HK-2 (cell line): ENCODE measurements at regions not wholly inside any gene's neighbourhood (a gene's known extent, or its start where the extent isn't known, plus 50 kb on each side); places are given as distances from the start of the nearest gene placed in this dataset.
"Not testable (repeated sequence)": the region's sequence is repeated elsewhere in the genome, so short reads cannot be mapped to it uniquely, and the experiment has no call there.

Source experiments
- DNase-seq: peaks from one replicate; pipeline ENCODE4 v3.0.0-alpha.2; 2018; ENCODE audit not compliant: unreplicated experiment

DNA sequence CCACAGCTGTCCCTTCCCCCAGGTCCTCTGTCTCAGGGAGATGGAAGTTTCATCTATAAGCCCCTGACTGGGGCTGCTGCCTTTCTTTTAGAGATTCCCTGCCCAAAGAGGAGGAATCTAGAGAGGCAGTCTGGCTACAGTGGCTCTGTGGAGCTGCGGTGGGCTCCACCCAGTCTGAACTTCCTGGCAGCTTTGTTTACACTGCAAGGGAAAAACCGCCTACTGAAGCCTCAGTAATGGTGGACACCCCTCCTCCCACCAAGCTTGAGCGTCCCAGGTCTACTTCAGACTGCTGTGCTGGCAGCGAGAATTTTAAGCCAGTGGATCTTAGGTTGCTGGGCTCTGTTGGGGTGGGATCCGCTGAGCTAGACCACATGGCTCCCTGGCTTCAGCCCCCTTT lies 184.1 kb upstream of the SLC35B3 start:
- not testable (repeated sequence) for DNase-seq

DNA sequence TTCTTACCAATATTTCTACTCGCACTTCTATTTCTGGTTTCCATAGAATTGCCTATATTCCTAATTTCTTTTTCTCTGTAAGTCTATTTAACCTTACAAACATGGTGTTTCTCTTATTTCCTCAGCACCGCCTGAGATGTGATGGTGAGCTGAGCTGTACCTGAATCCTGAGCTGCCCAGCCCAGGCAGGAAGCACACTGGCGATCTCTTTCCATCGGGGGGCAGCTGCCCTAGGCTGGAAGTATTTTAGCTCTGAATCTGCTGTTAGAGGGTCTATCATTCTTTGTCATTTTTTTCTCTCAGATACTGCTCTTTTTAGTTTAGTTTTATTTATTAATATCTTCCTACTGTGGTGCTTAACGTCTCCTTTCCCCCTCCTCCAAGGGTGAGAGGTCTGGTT lies 173.4 kb upstream of the SLC35B3 start:
- DNase-seq: no peak

DNA sequence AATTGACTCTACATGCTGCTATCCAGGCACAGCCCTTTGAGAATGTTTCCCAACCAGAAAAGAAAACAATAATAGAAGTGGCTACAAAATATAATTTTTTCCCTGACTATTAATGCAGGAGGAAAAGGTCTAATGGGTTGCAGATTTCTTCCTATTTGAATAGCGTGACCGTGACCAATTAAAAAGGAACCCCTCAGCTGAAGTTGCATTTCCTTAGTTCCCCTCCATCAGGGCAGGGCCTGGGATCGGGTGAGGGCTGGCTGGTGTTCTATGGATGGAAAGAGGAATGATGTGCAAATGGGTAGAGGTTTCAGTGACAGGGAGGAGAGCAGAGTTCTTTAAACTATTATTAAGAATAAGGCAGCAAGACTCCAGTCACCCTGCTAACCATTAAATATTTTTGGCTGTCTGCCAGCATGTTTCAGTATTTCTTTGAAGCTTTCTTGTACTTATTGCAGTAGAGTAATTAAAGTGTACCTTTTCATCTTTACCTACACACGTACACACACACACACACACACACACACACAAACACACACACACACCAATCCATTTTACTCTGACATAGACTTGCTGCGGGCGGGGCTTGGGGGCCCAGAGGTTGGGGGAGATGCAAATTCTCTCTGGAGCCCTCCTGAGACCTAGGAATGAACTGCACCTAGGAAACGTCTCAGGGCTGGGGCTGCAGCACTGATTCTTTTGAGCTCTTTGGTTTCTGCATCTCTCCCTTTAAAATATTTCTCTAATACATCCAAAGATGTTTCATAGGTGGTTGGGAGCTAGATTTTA lies 154.8 kb upstream of the SLC35B3 start:
- DNase-seq: peak; percentile 20

DNA sequence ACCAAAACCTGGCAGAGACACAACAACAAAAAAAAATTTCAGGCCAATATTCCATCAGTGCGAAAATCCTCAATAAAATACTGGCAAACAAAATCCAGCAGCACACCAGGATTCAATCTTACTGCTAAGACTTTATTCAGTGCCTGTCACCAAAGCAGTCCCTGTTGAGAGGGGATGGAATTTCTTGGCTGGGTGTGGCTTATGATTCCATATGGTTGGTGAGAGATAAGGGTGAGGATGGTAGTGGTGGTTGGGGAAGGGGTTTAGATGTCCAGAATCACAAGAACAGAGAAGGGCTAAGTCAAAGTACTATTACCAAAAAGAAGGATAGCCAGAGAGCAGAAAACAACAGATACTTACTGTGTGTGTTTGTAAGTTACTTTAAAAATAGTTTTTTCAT lies 152.8 kb upstream of the SLC35B3 start:
- DNase-seq: no peak

DNA sequence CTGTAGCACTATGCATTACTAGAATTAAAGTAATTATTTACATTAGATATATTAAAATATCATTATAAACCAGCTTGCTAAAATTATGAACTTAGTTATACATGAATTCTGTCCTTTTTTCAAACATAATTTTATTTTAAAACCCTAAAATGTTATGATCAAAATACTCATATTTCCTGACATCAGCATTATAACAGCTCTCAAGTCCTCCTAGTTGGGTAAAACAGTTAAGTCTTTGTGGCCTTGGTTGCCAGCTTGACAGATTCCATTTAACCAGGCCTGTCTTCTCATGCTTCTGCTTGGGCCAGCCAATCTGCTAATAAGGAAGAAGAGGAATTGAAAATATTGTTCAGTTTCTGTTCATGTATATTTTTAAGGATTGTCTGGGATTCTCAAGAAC lies 147.9 kb upstream of the SLC35B3 start:
- no peak for DNase-seq

DNA sequence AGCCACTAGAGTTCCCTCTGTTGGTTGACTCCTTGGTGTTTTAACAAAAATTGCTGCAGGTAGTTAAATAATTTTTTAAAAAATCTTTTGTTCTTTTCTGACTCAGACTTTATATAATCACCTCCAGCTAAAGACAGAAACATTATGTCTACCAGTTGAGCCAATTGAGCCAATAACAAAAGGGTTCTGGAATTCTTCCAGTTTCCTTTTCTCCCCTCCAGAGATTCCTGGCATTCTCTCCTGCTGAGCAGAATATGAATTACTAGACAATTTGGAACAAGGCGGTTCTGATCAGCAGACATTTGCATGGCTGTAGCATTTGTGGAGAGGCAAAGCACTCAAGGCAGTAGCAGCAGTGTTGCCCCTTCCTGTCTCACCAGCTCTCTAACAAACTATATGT lies 144.0 kb upstream of the SLC35B3 start:
- DNase-seq: no peak

- no peak for DNase-seq
Measured at GRCh38 chr6:8578006-8578405, 142.7 kb upstream of the SLC35B3 start.

DNA sequence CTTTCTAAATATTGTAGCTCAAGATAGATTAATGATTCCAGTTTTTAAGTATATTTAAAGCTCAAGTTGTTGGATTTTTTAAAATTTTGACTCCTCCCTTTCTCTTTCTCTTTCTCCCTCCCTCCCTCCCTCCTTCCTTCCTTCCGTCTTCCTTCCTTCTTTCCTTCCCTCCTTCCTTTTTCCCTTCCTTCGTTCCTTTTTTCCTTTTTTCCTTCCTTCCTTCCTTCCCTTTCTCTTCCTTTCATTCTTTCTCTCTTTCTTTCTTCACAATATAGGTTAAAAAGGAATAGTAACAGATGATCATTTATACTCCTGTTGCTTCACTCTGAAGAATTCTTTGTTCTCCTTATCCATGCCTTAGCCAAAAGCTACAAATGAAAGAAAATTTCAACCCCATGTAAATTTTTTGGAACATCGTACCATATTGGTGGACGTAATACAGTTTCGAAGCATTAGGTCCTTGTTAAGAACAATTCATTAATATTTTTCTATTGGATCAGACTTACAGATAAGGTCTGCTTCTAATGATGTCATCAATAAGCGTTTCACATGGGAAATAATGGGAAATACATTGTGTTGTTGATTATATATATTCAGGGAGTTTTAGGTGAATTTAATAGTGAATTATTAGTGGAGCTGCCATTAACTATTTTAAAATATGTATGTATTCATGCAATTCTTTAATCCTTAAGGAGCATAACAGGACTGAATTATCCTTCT lies 139.6 kb upstream of the SLC35B3 start:
- no peak for DNase-seq

DNA sequence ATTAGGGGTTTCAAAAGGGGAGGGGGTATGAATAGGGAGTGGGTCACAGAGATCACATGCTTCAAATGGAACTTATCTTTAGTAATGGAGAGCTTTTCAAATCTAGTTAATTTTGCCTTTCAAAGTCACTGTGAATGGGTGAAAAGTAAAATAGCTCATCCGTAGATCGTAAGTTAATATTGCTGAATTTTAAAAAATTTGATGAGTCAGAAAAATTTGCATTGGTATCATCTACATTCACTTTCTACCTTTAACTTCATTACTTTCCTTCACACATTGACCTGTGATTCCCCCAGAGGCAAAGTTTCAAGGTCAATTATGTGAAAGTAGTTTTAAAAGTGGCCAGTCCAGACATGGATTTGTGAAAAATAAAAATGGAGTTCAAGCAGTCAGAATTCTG lies 139.0 kb upstream of the SLC35B3 start:
- DNase-seq: no peak

DNA sequence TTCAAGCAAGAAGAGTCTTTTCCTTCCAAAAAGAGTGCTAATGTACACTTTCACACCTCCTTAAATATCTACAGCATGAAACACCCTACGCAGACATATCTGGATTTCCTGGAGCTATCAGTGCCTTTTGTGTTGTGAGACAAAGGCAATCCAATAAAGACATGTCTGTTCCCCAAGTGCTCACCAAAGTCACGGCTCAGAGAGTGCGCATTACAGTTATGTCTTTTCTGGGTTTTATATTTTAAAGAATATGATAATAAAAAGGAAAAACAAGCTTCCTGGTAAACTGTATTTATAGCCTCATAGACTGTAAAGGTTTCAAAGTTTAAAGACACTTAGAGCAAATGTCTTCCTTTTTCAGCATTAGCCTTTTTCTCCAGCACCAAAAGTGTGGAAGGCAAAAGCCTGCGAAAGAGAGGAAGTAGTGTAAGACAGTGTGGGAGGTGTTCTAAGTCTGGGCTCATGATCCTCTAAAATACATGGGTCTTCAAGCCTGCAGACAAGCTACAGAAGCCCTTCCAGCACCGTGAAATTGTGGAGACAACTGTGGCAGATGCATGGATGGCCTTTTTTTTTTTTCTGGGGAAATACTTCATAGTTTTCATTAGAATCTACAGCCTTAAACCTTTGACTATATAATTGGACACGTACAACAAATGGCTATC lies 135.0 kb upstream of the SLC35B3 start:
- DNase-seq: no peak

DNA sequence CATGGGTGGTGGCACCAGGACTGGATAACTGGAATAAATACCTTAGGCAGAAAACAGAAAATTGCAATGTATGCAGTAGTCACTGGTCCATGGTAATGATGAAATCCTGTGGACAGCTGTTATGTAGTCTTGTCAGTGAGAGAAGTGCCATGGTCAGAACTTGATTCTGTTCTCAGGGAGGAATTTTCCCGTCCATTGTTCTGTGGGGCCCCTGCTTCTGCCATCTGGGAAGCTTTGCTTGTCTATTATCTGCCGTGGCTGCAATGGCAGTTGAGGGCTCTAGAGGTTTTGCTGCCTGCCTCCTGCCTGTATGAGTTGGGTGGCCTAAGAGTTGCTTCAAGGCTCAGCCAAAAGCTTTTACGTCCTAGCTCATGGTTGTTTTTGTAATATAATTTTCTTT lies 126.8 kb upstream of the SLC35B3 start:
- no peak for DNase-seq

- no peak for DNase-seq
Measured at GRCh38 chr6:8558953-8559352, 123.6 kb upstream of the SLC35B3 start.

DNA sequence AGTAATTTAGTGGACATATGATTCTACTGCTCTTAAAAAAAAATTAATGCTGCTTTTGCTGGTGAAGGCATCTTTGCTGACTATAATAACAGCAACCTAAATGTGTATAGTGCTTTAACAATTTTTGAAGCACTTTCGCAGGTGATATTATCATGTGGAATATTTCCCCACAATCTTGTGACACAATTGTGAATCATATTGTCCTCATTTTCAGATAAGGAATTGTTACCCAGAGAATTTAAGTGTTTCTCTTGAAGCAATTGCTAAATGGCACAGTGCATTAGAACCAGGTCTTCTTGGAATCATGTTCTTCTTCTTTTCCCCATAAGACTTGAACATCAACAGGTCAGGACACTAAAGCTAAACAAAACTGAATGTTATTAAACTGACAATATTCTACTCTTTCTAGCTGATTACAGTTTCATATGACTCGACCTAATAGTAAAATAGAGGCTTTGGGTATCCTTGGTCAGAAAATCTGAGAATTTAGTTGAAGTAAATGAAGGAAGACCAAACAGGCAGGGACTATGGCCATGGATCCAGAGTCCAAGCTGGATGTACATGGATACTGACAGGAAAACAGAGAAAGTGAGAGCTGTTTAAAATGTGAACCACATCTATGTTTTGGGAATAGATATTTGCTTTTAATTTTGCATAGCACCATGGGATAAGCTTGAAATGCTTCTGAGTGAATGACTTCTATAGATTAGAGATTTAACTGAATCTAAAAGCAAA lies 121.8 kb upstream of the SLC35B3 start:
- DNase-seq: no peak

DNA sequence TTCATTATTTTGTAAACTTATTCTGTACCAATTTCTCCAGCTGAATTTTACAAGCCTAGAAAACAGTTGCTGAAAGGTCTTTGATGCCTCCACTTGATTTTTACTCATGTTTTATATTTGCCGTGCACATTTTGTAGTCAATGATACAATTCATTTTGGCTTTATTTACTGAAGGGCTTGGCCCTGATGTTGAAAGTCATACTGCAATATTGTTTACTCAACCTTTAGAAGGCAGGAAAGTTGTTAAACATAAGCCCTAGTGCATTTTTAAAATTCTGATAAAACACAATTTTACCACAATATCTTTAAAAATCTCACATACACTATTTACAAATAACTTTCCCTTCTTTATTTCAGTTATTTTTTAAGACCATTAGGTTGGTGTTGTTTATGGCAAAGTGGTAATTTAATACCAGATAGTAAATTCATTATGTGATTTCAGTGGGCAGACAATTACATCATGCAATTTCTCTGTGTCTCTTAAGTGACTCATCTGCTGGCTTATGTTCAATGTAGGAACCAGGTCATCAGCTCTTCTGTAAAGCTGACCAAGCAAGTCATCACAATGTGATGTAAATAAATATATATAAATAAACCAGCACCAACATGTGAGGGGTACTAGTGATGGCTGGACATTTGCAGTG lies 121.1 kb upstream of the SLC35B3 start:
- no peak for DNase-seq

DNA sequence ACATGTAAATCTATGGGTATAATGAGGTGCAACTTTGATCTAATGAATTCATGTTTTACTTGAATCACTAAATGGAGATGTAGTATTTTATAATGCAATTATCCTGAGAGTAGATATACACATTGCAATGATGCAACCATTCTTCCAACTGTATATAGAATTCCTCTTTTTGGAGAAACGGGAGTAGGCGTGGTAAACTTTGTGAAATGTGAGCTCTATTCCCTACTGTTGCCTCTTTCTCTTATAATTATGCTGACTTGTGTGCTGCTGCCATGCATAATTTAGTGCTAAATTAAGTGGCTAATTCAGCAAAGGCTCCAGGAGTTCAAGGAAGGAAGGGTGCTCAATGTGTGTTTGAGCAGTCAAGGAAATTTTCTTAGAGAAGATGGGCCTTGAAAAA lies 116.6 kb upstream of the SLC35B3 start:
- DNase-seq: no peak

- no peak for DNase-seq
Measured at GRCh38 chr6:8551386-8551785, 116.0 kb upstream of the SLC35B3 start.

DNA sequence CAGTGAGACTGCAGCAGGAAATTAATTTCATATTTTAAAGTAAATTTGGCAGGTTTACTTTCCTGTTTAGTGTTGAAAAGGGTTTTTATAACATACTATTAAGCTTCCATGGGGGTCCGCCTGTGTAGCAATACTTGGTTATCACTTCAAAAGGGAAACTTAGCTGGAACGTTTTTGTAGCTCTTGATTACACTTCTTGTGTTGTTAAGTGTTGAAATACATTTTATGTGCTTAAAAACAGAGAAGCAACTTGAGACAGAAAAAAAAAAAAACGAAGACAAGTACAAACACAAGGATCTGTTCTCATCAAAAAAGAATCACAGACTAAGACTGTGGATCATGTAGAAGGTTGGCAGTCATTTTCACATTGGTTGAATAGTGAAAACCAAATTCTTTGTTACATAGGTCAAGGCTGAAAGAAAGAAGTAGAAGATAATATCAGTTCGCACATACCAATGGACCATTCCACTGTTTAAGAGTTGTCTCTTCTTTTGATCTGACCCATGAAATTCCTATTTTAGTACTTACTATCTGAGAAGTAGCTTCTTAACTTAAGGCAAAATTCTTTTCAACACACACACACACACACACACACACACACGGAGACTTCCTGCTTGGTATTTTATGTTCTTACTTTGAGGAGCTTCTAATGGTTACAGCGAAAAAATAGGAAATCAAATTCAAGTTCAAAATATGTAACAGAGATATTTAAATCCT lies 113.9 kb upstream of the SLC35B3 start:
- no peak for DNase-seq

GRCh38 chr6:8546496-8546895 lies 111.2 kb upstream of the SLC35B3 start:
- no peak for DNase-seq

GRCh38 chr6:8545336-8545735 lies 110.0 kb upstream of the SLC35B3 start:
- no peak for DNase-seq

GRCh38 chr6:8543714-8544113 lies 108.4 kb upstream of the SLC35B3 start:
- no peak for DNase-seq

- no peak for DNase-seq
Measured at GRCh38 chr6:8539453-8539852, 104.1 kb upstream of the SLC35B3 start.
